LNCaP clone FGC (cell line): ENCODE measurements at regions not wholly inside any gene's neighbourhood (a gene's known extent, or its start where the extent isn't known, plus 50 kb on each side); places are given as distances from the start of the nearest gene placed in this dataset.

Experiments
- DNase-seq: peaks from one replicate; pipeline ENCODE4 v3.0.0-alpha.2; 2011; ENCODE audit warnings: low read depth
- H3K4me3 ChIP-seq: 2 replicates; pipeline ENCODE4 v1.5.1; 2011; ENCODE audit warnings: mild to moderate bottlenecking, low read depth, low read length, control low read depth
- CTCF ChIP-seq: IDR thresholded peaks from 2 replicates; pipeline ENCODE4 v1.5.1; 2012; ENCODE audit warnings: mild to moderate bottlenecking; ENCODE audit not compliant: control insufficient read depth, insufficient read depth; ENCODE audit errors: extremely low read depth

- no peak overlapping the region for H3K4me3 ChIP-seq
- TF ChIP-seq CTCF = no peak
- no peak for DNase-seq
These were observed 456.7 kb downstream of the LMO4 start for GRCh38 chr1:87785386-87785785.

GRCh38 chr1:87786229-87786628, 457.5 kb downstream of the LMO4 start:
- H3K4me3 ChIP-seq = no peak overlapping the region
- DNase-seq = no peak
- no peak for TF ChIP-seq CTCF

GRCh38 chr1:87786861-87787545, 458.3 kb downstream of the LMO4 start:
- TF ChIP-seq CTCF = no peak
- no peak for DNase-seq
- H3K4me3 ChIP-seq = no peak overlapping the region

- no peak for DNase-seq
- no peak for TF ChIP-seq CTCF
- no peak overlapping the region for H3K4me3 ChIP-seq
These were observed 458.9 kb downstream of the LMO4 start for GRCh38 chr1:87787551-87787950.

- H3K4me3 ChIP-seq = no peak overlapping the region
- TF ChIP-seq CTCF = no peak
- DNase-seq = no peak
These were observed 462.1 kb downstream of the LMO4 start for GRCh38 chr1:87790756-87791155.

GRCh38 chr1:87791931-87792740, 463.5 kb downstream of the LMO4 start:
- DNase-seq = no peak

More at GRCh38 chr1:87791931-87792740, 463.5 kb downstream of the LMO4 start:
- no peak for TF ChIP-seq CTCF
- no peak overlapping the region for H3K4me3 ChIP-seq
